ENCODE measurements at regions not wholly inside any gene's neighbourhood (a gene's known extent, or its start where the extent isn't known, plus 50 kb on each side); places are given as distances from the start of the nearest gene placed in this dataset.

- Histone ChIP-seq H3K4me2 (ENCODE audit: control insufficient read depth, extremely low read depth, insufficient read depth, low read depth, low read length) (no peak overlapping the region), H3K9me3 (ENCODE audit: control insufficient read depth, low read depth, low read length) (no peaks in the 10 kb centered on the region), H2AFZ (ENCODE audit: control insufficient read depth, low read length) (no peak overlapping the region), H3K27me3 (ENCODE audit: control insufficient read depth, extremely low read depth, insufficient read depth, low read length) (no peaks in the 10 kb centered on the region), H3K9ac (ENCODE audit: control insufficient read depth, extremely low read depth, insufficient read depth, low read length) (no peak overlapping the region), H3K4me1 (ENCODE audit: control insufficient read depth, extremely low read depth, insufficient read depth, low read length) (no peaks in the 10 kb centered on the region), H4K20me1 (ENCODE audit: control insufficient read depth, extremely low read depth, insufficient read depth, low read length) (no peaks in the 10 kb centered on the region), H3K79me2 (ENCODE audit: control insufficient read depth, insufficient read depth, low read length) (no peaks in the 10 kb centered on the region), H3K27ac (ENCODE audit: control insufficient read depth, insufficient read depth, low read length) (no peak overlapping the region), H3K4me3 (ENCODE audit: control insufficient read depth in 2 of 3, extremely low read depth in 1 of 3, insufficient read depth in 2 of 3, low read depth in 1 of 3, low read length in 3 of 3) (no peak overlapping the region), H3K36me3 (ENCODE audit: control insufficient read depth in 2 of 2, extremely low read depth in 1 of 2, insufficient read depth in 2 of 2, low read length in 2 of 2) (no peaks in the 10 kb centered on the region), H3K9me1 (ENCODE audit: control insufficient read depth, extremely low read depth, insufficient read depth, low read length) (no peaks in the 10 kb centered on the region)
- DNase-seq (ENCODE audit: low read depth, low spot score) (no peak), FAIRE-seq (no peak)
- dilution Hi-C loops (cut with MboI; ENCODE audit: extremely low pct_ligation_motif_present, low sequenced_read_pairs) = no loop called here
- no peak for TF ChIP-seq EZH2 (IDR thresholded peaks at IDR 0.05; ENCODE audit: low read length)
- TF ChIP-seq, protein P1, sequence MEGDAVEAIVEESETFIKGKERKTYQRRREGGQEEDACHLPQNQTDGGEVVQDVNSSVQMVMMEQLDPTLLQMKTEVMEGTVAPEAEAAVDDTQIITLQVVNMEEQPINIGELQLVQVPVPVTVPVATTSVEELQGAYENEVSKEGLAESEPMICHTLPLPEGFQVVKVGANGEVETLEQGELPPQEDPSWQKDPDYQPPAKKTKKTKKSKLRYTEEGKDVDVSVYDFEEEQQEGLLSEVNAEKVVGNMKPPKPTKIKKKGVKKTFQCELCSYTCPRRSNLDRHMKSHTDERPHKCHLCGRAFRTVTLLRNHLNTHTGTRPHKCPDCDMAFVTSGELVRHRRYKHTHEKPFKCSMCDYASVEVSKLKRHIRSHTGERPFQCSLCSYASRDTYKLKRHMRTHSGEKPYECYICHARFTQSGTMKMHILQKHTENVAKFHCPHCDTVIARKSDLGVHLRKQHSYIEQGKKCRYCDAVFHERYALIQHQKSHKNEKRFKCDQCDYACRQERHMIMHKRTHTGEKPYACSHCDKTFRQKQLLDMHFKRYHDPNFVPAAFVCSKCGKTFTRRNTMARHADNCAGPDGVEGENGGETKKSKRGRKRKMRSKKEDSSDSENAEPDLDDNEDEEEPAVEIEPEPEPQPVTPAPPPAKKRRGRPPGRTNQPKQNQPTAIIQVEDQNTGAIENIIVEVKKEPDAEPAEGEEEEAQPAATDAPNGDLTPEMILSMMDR (optimal IDR thresholded peaks at IDR 0.05 in 1 of 3, IDR thresholded peaks at IDR 0.05 in 1 of 3, conservative IDR thresholded peaks at IDR 0.05 in 1 of 3; ENCODE audit: extremely low read depth in 1 of 3, insufficient read depth in 2 of 3, low read length in 3 of 3) = no peak
These were observed 396.9 kb upstream of the NXPH2 start for GRCh38 chr2:139177041-139177440.

- Histone ChIP-seq H4K20me1 (ENCODE audit: control insufficient read depth, extremely low read depth, insufficient read depth, low read length) (no peaks in the 10 kb centered on the region), H3K36me3 (ENCODE audit: control insufficient read depth in 2 of 2, extremely low read depth in 1 of 2, insufficient read depth in 2 of 2, low read length in 2 of 2) (no peaks in the 10 kb centered on the region), H3K9me1 (ENCODE audit: control insufficient read depth, extremely low read depth, insufficient read depth, low read length) (no peaks in the 10 kb centered on the region), H3K4me1 (ENCODE audit: control insufficient read depth, extremely low read depth, insufficient read depth, low read length) (no peaks in the 10 kb centered on the region), H3K27me3 (ENCODE audit: control insufficient read depth, extremely low read depth, insufficient read depth, low read length) (no peaks in the 10 kb centered on the region), H3K9ac (ENCODE audit: control insufficient read depth, extremely low read depth, insufficient read depth, low read length) (no peak overlapping the region), H2AFZ (ENCODE audit: control insufficient read depth, low read length) (no peak overlapping the region), H3K4me2 (ENCODE audit: control insufficient read depth, extremely low read depth, insufficient read depth, low read depth, low read length) (no peak overlapping the region), H3K9me3 (ENCODE audit: control insufficient read depth, low read depth, low read length) (no peaks in the 10 kb centered on the region), H3K79me2 (ENCODE audit: control insufficient read depth, insufficient read depth, low read length) (no peaks in the 10 kb centered on the region), H3K4me3 (ENCODE audit: control insufficient read depth in 2 of 3, extremely low read depth in 1 of 3, insufficient read depth in 2 of 3, low read depth in 1 of 3, low read length in 3 of 3) (no peak overlapping the region), H3K27ac (ENCODE audit: control insufficient read depth, insufficient read depth, low read length) (no peak overlapping the region)
- FAIRE-seq (no peak), DNase-seq (ENCODE audit: low read depth, low spot score) (no peak)
- dilution Hi-C loops (cut with MboI; ENCODE audit: extremely low pct_ligation_motif_present, low sequenced_read_pairs) = no loop called here
- TF ChIP-seq EZH2 (IDR thresholded peaks at IDR 0.05; ENCODE audit: low read length) = no peak
- TF ChIP-seq, protein P1 (optimal IDR thresholded peaks at IDR 0.05 in 1 of 3, IDR thresholded peaks at IDR 0.05 in 1 of 3, conservative IDR thresholded peaks at IDR 0.05 in 1 of 3; ENCODE audit: extremely low read depth in 1 of 3, insufficient read depth in 2 of 3, low read length in 3 of 3) = no peak
These were observed 395.3 kb upstream of the NXPH2 start for GRCh38 chr2:139175510-139175909.
